ENCODE measurements at regions not wholly inside any gene's neighbourhood (a gene's known extent, or its start where the extent isn't known, plus 50 kb on each side); places are given as distances from the start of the nearest gene placed in this dataset.

- Histone ChIP-seq H3K27me3 (no peaks in the 10 kb centered on the region), H3K4me3 (no peak overlapping the region), H3K9me3 (no peaks in the 10 kb centered on the region; the same call in 1 of the 2 replicates), H3K36me3 (no peaks in the 10 kb centered on the region)
- no peak for DNase-seq
These were observed 671.7 kb upstream of the CITED2 start for GRCh38 chr6:140046016-140046632.

GRCh38 chr6:140045116-140045515 lies 670.7 kb upstream of the CITED2 start:
- H3K9me3 ChIP-seq = no peaks in the 10 kb centered on the region; the same call in 1 of the 2 replicates
- DNase-seq = no peak
- H3K4me3 ChIP-seq = no peak overlapping the region
- H3K36me3 ChIP-seq = no peaks in the 10 kb centered on the region
- H3K27me3 ChIP-seq = no peaks in the 10 kb centered on the region

GRCh38 chr6:140044626-140045025 lies 670.2 kb upstream of the CITED2 start:
- no peaks in the 10 kb centered on the region; the same call in 1 of the 2 replicates for H3K9me3 ChIP-seq
- no peaks in the 10 kb centered on the region for H3K27me3 ChIP-seq
- no peaks in the 10 kb centered on the region for H3K36me3 ChIP-seq
- no peak for DNase-seq
- H3K4me3 ChIP-seq = no peak overlapping the region

GRCh38 chr6:140043762-140044378 lies 669.4 kb upstream of the CITED2 start:
- DNase-seq = no peak
- Histone ChIP-seq H3K4me3 (no peak overlapping the region), H3K9me3 (no peaks in the 10 kb centered on the region; the same call in 1 of the 2 replicates), H3K36me3 (no peaks in the 10 kb centered on the region), H3K27me3 (no peaks in the 10 kb centered on the region)

GRCh38 chr6:140043357-140043756 lies 668.9 kb upstream of the CITED2 start:
- H3K9me3 ChIP-seq = no peaks in the 10 kb centered on the region; the same call in 1 of the 2 replicates
- H3K4me3 ChIP-seq = no peak overlapping the region
- no peaks in the 10 kb centered on the region for H3K27me3 ChIP-seq

GRCh38 chr6:140041571-140042332 lies 667.3 kb upstream of the CITED2 start:
- Histone ChIP-seq H3K27me3 (no peaks in the 10 kb centered on the region), H3K9me3 (no peaks in the 10 kb centered on the region; the same call in 1 of the 2 replicates), H3K4me3 (no peak overlapping the region), H3K36me3 (no peaks in the 10 kb centered on the region)
- no peak for DNase-seq

More at GRCh38 chr6:140043357-140043756, 668.9 kb upstream of the CITED2 start:
- no peaks in the 10 kb centered on the region for H3K36me3 ChIP-seq
- DNase-seq = peak; percentile 21

GRCh38 chr6:140041056-140041455 lies 666.6 kb upstream of the CITED2 start:
- no peak for DNase-seq
- Histone ChIP-seq H3K27me3 (no peaks in the 10 kb centered on the region), H3K36me3 (no peaks in the 10 kb centered on the region), H3K9me3 (no peaks in the 10 kb centered on the region; the same call in 1 of the 2 replicates), H3K4me3 (no peak overlapping the region)

GRCh38 chr6:140040396-140040795 lies 665.9 kb upstream of the CITED2 start:
- DNase-seq = no peak
- H3K9me3 ChIP-seq = no peaks in the 10 kb centered on the region; the same call in 1 of the 2 replicates
- no peaks in the 10 kb centered on the region for H3K36me3 ChIP-seq
- H3K27me3 ChIP-seq = no peaks in the 10 kb centered on the region
- no peak overlapping the region for H3K4me3 ChIP-seq

- no peaks in the 10 kb centered on the region for H3K27me3 ChIP-seq
- H3K36me3 ChIP-seq = no peaks in the 10 kb centered on the region
- no peaks in the 10 kb centered on the region; the same call in 1 of the 2 replicates for H3K9me3 ChIP-seq
- no peak for DNase-seq
- no peak overlapping the region for H3K4me3 ChIP-seq
These were observed 664.9 kb upstream of the CITED2 start for GRCh38 chr6:140039364-140039763.

GRCh38 chr6:140036196-140036595 lies 661.7 kb upstream of the CITED2 start:
- H3K9me3 ChIP-seq = no peaks in the 10 kb centered on the region
- H3K27me3 ChIP-seq = no peaks in the 10 kb centered on the region
- H3K4me3 ChIP-seq = no peak overlapping the region
- no peaks in the 10 kb centered on the region for H3K36me3 ChIP-seq
- no peak for DNase-seq

- H3K27me3 ChIP-seq = no peaks in the 10 kb centered on the region
- H3K9me3 ChIP-seq = peaks cover 8% of the 10 kb centered on the region
- H3K4me3 ChIP-seq = no peak overlapping the region
- no peak for DNase-seq
- H3K36me3 ChIP-seq = no peaks in the 10 kb centered on the region
These were observed 657.7 kb upstream of the CITED2 start for GRCh38 chr6:140032189-140032588.

GRCh38 chr6:140029551-140029950 lies 655.1 kb upstream of the CITED2 start:
- DNase-seq = no peak
- H3K27me3 ChIP-seq = no peaks in the 10 kb centered on the region
- H3K4me3 ChIP-seq = no peak overlapping the region
- H3K9me3 ChIP-seq = peaks cover 9% of the 10 kb centered on the region
- H3K36me3 ChIP-seq = no peaks in the 10 kb centered on the region

GRCh38 chr6:140027219-140027618 lies 652.8 kb upstream of the CITED2 start:
- Histone ChIP-seq H3K9me3 (peaks cover 11% of the 10 kb centered on the region), H3K27me3 (no peaks in the 10 kb centered on the region), H3K36me3 (no peaks in the 10 kb centered on the region), H3K4me3 (no peak overlapping the region)
- no peak for DNase-seq

- H3K4me3 ChIP-seq = no peak overlapping the region
- no peaks in the 10 kb centered on the region for H3K36me3 ChIP-seq
- H3K9me3 ChIP-seq = peaks cover 11% of the 10 kb centered on the region
- DNase-seq = no peak
- no peaks in the 10 kb centered on the region for H3K27me3 ChIP-seq
These were observed 652.1 kb upstream of the CITED2 start for GRCh38 chr6:140026546-140026945.

- no peaks in the 10 kb centered on the region for H3K36me3 ChIP-seq
- H3K4me3 ChIP-seq = no peak overlapping the region
- H3K9me3 ChIP-seq = peaks cover 11% of the 10 kb centered on the region
- H3K27me3 ChIP-seq = no peaks in the 10 kb centered on the region
- DNase-seq = no peak
These were observed 650.7 kb upstream of the CITED2 start for GRCh38 chr6:140025171-140025570.

- no peak for DNase-seq
- no peaks in the 10 kb centered on the region for H3K36me3 ChIP-seq
- peaks cover 2% of the 10 kb centered on the region; the same call in 1 of the 2 replicates for H3K9me3 ChIP-seq
- H3K27me3 ChIP-seq = no peaks in the 10 kb centered on the region
- no peak overlapping the region for H3K4me3 ChIP-seq
These were observed 645.9 kb upstream of the CITED2 start for GRCh38 chr6:140020207-140020791.

GRCh38 chr6:140018588-140018987 lies 644.1 kb upstream of the CITED2 start:
- Histone ChIP-seq H3K36me3 (no peaks in the 10 kb centered on the region), H3K27me3 (no peaks in the 10 kb centered on the region), H3K4me3 (no peak overlapping the region), H3K9me3 (peaks cover under 1% of the 10 kb centered on the region; the same call in 1 of the 2 replicates)
- DNase-seq = no peak
